Endometrial microvascular endothelial cells (primary cell): ENCODE measurements at regions not wholly inside any gene's neighbourhood (a gene's known extent, or its start where the extent isn't known, plus 50 kb on each side); places are given as distances from the start of the nearest gene placed in this dataset.

Source experiments
- in situ Hi-C: cut with HindIII; loops from 2 replicates; pipeline ENCODE4 v1.10.0; 2017; ENCODE audit warnings: low sequenced_read_pairs, low pct_unique_long_range_greater_than_20kb; ENCODE audit errors: inconsistent ontology term

- in situ Hi-C loops: loop anchor here (25.0 kb wide), 1 partner anchor 349 kb away; no protein-coding TSS in a partner anchor
Measured at GRCh38 chr3:193962986-193963685, 172.8 kb upstream of the HES1 start.

DNA sequence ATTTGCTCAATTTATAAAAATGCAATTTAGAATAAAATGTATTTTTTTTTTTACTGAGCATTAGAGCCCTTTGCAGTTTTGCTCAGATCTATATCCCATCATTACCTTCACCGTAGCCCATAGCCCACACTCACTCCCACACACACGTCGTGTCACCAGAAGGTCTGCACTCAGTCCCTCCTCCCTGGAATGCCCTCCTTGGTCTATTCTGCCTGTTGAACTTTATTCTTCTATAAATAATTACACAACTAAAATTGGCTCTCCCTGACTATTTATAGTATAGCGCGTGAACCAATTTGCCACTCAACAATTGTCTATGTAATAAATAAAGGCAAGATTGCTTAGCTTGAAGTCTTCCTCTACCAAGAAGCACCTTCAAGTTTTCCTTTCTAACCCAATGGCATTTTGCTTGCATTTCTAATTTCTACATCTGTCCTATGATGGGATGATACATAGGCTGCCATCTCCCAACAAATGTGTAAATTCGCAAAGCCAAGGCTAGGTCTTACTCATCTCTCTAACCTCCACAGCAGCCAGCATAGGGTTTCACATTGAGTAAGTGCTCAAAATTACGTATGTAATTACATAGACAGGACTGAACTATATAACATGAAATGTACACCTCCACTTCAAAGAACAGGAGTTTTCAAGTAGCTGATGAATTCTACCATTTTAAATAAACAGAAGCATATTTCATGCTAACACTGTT lies 172.0 kb upstream of the HES1 start:
- in situ Hi-C loops: loop anchor here (25.0 kb wide), 1 partner anchor 348 kb away; no protein-coding TSS in a partner anchor

- in situ Hi-C loops: loop anchor here (25.0 kb wide), 1 partner anchor 348 kb away; no protein-coding TSS in a partner anchor
Measured at GRCh38 chr3:193964517-193964880, 171.4 kb upstream of the HES1 start.

DNA sequence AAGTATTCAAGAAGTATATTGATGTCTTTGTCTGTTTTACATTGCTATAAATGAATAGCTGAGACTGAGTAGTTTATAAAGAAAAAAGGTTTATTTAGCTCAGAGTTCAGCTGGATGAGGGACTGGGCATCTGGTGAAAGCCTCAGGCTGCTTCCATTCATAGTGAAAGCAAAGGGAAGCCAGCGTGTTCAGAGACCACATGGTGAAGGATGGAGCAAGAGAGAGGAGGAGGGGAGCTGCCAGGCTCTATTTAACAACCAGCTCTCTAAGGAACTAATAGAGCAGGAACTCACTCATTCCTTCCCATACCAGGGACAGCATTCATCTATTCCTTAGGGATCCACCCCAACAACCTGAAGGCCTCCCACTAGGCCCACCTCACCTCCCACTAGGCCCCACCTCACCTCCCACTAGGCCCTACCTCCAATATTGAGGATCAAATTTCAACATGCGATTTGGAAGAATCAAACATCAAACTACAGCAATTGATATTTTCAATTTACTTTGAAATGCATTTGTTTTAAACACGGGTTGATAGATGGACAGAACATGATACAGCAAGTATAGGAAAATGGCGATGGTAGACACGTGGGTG lies 167.5 kb upstream of the HES1 start:
- in situ Hi-C loops: loop anchor here (25.0 kb wide), 1 partner anchor 344 kb away; no protein-coding TSS in a partner anchor

- in situ Hi-C loops: loop anchor here (25.0 kb wide), 1 partner anchor 342 kb away; no protein-coding TSS in a partner anchor
Measured at GRCh38 chr3:193970131-193970772, 165.7 kb upstream of the HES1 start.

GRCh38 chr3:193970773-193971206 lies 165.2 kb upstream of the HES1 start:
- in situ Hi-C loops: loop anchor here (25.0 kb wide), 1 partner anchor 342 kb away; no protein-coding TSS in a partner anchor

- in situ Hi-C loops: loop anchor here (25.0 kb wide), 1 partner anchor 341 kb away; no protein-coding TSS in a partner anchor
Measured at GRCh38 chr3:193971261-193971751, 164.6 kb upstream of the HES1 start.

GRCh38 chr3:193971966-193972365 lies 164.0 kb upstream of the HES1 start:
- in situ Hi-C loops: loop anchor here (25.0 kb wide), 1 partner anchor 340 kb away; no protein-coding TSS in a partner anchor

DNA sequence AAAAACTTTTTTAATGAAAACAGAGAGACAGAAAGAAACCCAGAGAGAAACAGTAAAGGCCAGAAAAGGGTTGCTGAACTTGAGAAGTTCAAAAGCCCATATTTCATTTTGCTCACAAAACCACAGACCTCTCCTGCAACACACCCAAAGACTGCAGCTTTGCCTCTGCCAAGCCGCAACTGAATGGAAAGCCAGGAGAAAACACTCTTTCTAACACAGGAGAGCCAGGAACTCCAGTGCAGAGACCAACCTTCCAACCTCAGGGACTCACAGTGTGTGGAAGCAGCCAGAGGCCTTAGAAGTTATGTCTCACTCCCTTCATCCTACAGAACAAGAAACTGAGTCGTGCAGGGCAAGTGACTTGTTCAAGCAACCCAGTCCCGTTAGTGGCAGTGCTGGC lies 163.1 kb upstream of the HES1 start:
- in situ Hi-C loops: loop anchor here (25.0 kb wide), 1 partner anchor 339 kb away; no protein-coding TSS in a partner anchor

GRCh38 chr3:193974191-193974652 lies 161.7 kb upstream of the HES1 start:
- in situ Hi-C loops: loop anchor here (25.0 kb wide), 1 partner anchor 338 kb away; no protein-coding TSS in a partner anchor

DNA sequence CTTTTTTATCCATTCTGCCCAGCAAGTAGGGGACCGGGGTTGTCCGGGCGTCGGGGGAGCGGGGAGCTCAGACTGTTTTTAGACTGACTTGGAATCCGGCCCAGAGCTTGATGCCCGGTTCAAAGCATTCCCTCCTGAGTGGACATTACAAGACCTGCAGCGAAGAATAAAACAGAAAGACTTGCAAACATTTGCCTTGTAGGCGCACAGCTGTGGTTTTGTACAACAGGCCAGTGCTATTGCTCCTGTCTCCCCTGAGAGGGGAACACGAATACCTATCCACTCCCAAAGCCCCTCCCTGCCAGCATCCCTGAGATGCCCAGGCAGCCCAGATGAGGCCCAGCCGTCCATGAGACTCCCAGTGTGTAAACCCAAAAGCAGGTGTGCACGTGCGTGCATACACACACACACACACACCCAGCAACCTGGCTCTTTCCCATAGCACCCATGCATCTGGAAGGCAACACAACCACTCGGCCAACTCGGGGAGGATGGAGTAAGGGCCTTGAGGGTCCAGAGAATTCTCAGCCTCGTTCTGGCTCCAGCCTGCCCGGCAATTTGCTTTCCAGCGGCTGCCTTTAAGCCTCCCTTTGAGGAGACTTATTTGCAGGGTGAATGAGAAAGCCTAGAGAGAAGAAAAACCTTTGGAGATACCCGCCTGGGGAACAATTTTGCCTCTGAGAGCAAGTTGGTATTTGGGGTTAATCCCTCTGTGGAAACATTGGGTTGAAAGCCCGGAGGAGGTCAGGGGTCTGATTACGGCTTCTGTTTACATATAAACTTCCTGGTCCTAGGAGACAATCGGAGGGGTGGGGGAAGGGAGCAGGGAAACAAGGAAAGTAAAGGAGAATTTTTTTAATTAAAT lies 161.0 kb upstream of the HES1 start:
- in situ Hi-C loops: loop anchor here (25.0 kb wide), 1 partner anchor 337 kb away; no protein-coding TSS in a partner anchor

GRCh38 chr3:193977622-193978021 lies 158.3 kb upstream of the HES1 start:
- in situ Hi-C loops: no loop called here

DNA sequence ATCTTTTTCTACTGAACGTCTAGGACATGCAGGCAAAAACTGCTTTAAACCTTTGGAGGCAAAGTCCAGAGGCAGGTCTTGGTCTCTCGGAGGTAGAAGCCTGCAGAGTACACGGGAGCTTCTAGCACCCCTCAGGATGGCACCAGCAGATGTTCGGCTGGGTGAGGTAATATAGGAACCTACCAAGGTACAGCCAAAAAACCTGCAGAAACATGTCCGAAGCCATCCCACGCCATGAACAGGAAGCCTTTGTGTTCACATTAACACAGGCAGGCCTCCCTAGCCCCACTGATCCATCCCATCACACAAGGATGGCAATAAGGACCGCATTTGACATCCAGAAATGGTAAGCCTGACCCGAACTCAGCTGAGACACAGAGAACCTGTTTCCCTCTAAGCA lies 157.9 kb upstream of the HES1 start:
- in situ Hi-C loops: no loop called here

DNA sequence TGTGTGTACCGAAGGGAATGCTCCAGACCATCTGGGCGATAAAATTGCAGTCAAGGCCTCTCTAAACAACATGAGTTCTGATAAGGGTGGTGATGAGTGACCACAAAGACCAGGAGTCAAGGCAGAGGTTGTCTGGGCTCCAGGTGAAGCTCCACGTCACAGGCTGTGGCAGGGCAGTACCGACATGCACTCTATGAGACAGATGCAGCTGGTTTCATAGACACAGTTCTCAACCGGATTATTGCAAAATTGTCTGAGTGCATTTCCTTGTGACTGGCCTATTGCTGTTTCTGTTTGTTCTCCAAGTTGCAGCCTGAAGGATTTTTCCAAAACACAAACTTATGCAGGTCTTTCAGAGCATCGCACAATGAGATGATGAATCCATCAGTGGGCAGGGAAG lies 157.5 kb upstream of the HES1 start:
- in situ Hi-C loops: no loop called here

GRCh38 chr3:193980326-193980725 lies 155.6 kb upstream of the HES1 start:
- in situ Hi-C loops: no loop called here

- in situ Hi-C loops: no loop called here
Measured at GRCh38 chr3:193980905-193981304, 155.0 kb upstream of the HES1 start.

DNA sequence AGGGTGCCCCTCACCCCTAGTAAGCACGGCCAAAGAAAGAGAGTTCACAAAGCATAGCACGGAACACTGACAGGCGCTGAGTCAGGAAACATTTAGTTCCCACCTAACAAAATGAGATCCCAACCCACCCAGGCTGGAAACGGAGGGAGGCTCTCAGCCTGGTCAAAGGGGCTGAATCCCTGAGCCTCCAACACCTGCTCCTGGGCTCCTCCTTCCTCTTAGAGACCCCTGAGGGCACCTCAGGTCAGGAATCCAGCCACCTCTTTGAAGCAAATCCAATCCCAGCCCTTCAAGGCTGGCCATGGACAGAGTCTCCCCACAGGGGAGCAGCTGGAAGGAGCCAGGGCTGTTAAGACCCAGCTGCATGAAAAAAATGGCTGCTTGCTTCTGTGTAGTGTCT lies 154.4 kb upstream of the HES1 start:
- in situ Hi-C loops: no loop called here

DNA sequence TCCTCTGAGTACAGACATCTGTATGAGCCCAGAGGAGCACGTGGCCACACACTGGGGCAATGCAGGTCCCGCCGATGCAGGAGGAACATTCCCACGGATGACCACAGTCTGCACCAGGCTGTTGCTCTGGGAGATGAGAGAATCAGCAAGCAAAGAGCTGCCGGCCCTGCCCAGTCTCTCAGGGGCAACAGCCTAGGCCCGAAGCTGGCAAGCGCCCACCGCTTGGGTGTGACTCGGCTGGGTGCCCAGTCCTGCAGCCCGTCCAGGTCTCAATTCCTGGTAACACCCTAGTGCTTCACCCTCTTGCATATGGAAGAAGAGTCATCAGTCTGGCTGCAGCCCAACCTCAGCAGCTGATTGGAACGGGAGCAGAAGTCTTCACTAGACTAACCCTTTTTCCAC lies 153.7 kb upstream of the HES1 start:
- in situ Hi-C loops: no loop called here
